ENCODE measurements at regions not wholly inside any gene's neighbourhood (a gene's known extent, or its start where the extent isn't known, plus 50 kb on each side); places are given as distances from the start of the nearest gene placed in this dataset.

GRCh38 chr4:179415847-179416223 is 1973.6 kb upstream of the AGA start:
- no peak for DNase-seq
- WGBS (ENCODE audit: insufficient coverage): no CpG with 5 or more reads among the region's 1 CpG
- no peaks in the 10 kb centered on the region for H3K36me3 Mint-ChIP-seq
- Histone ChIP-seq H3K9ac (ENCODE audit: insufficient read depth, low read length, poor library complexity, severe bottlenecking) (no peak overlapping the region), H2AFZ (ENCODE audit: insufficient read depth, low read depth, low read length, poor library complexity, severe bottlenecking) (no peak overlapping the region), H3K4me3 (replicated peaks in 1 of 3; ENCODE audit: low read depth in 2 of 3, low read length in 3 of 3) (no peak overlapping the region), H3K27ac (ENCODE audit: low read depth in 1 of 2, low read length in 2 of 2) (no peak overlapping the region), H3K9me3 (replicated peaks in 1 of 2; ENCODE audit: control insufficient read depth in 1 of 2, insufficient read depth in 1 of 2, low read length in 2 of 2) (no peaks in the 10 kb centered on the region), H3K79me2 (ENCODE audit: insufficient read depth, low read length) (no peaks in the 10 kb centered on the region), H4K20me1 (ENCODE audit: insufficient read depth, low read length) (no peaks in the 10 kb centered on the region), H3K4me1 (ENCODE audit: control insufficient read depth in 1 of 2, insufficient read depth in 2 of 2, low read length in 2 of 2) (no peaks in the 10 kb centered on the region), H3K27me3 (ENCODE audit: control insufficient read depth in 2 of 2, insufficient read depth in 2 of 2, low read length in 2 of 2) (no peaks in the 10 kb centered on the region), H3K36me3 (replicated peaks in 1 of 2; ENCODE audit: control insufficient read depth in 1 of 2, insufficient read depth in 2 of 2, low read length in 2 of 2) (no peaks in the 10 kb centered on the region), H3K4me2 (replicated peaks; ENCODE audit: extremely low read depth, low read length, poor library complexity, severe bottlenecking) (no peak overlapping the region)
- H3K4me1 Mint-ChIP-seq: no peaks in the 10 kb centered on the region
- H3K27me3 Mint-ChIP-seq (ENCODE audit: low read depth in 3 of 3): no peaks in the 10 kb centered on the region
- TF ChIP-seq CTCF (IDR thresholded peaks at IDR 0.05): no peak
- no peak overlapping the region for H3K27ac Mint-ChIP-seq
- intact Hi-C loops (cut with micrococcal nuclease): no loop called here
- H3K4me3 Mint-ChIP-seq: no peak overlapping the region
- peaks cover 0 to 6% (median 5%) of the 10 kb centered on the region in 7 donors for H3K9me3 Mint-ChIP-seq

- no peaks in the 10 kb centered on the region for H3K27me3 ChIP-seq (ENCODE audit: control insufficient read depth in 2 of 2, insufficient read depth in 2 of 2, low read length in 2 of 2)
- intact Hi-C loops (cut with micrococcal nuclease): no loop called here
- no peak overlapping the region for H3K27ac Mint-ChIP-seq
- no peak overlapping the region for H3K4me2 ChIP-seq (replicated peaks; ENCODE audit: extremely low read depth, low read length, poor library complexity, severe bottlenecking)
- no peaks in the 10 kb centered on the region for H3K79me2 ChIP-seq (ENCODE audit: insufficient read depth, low read length)
- no peak overlapping the region for H2AFZ ChIP-seq (ENCODE audit: insufficient read depth, low read depth, low read length, poor library complexity, severe bottlenecking)
- no peaks in the 10 kb centered on the region for H3K27me3 Mint-ChIP-seq (ENCODE audit: low read depth in 3 of 3)
- no peaks in the 10 kb centered on the region for H3K36me3 Mint-ChIP-seq
- H3K9me3 ChIP-seq (replicated peaks in 1 of 2; ENCODE audit: control insufficient read depth in 1 of 2, insufficient read depth in 1 of 2, low read length in 2 of 2): no peaks in the 10 kb centered on the region
- H3K36me3 ChIP-seq (replicated peaks in 1 of 2; ENCODE audit: control insufficient read depth in 1 of 2, insufficient read depth in 2 of 2, low read length in 2 of 2): no peaks in the 10 kb centered on the region
- H3K27ac ChIP-seq (ENCODE audit: low read depth in 1 of 2, low read length in 2 of 2): no peak overlapping the region
- peaks cover 0 to 6% (median 5%) of the 10 kb centered on the region in 7 donors for H3K9me3 Mint-ChIP-seq
- no peak overlapping the region for H3K4me3 ChIP-seq (replicated peaks in 1 of 3; ENCODE audit: low read depth in 2 of 3, low read length in 3 of 3)
- no CpG with 5 or more reads among the region's 2 CpGs for WGBS (ENCODE audit: insufficient coverage)
- no peaks in the 10 kb centered on the region for H4K20me1 ChIP-seq (ENCODE audit: insufficient read depth, low read length)
- no peak overlapping the region for H3K4me3 Mint-ChIP-seq
- DNase-seq: no peak
- H3K4me1 Mint-ChIP-seq: no peaks in the 10 kb centered on the region
- no peaks in the 10 kb centered on the region for H3K4me1 ChIP-seq (ENCODE audit: control insufficient read depth in 1 of 2, insufficient read depth in 2 of 2, low read length in 2 of 2)
- no peak overlapping the region for H3K9ac ChIP-seq (ENCODE audit: insufficient read depth, low read length, poor library complexity, severe bottlenecking)
- no peak for TF ChIP-seq CTCF (IDR thresholded peaks at IDR 0.05)
Observed at GRCh38 chr4:179417357-179417756, 1975.1 kb upstream of the AGA start.

Measured in CD14-positive monocyte (primary cell).